ENCODE measurements at regions not wholly inside any gene's neighbourhood (a gene's known extent, or its start where the extent isn't known, plus 50 kb on each side); places are given as distances from the start of the nearest gene placed in this dataset.

GRCh38 chr13:62687732-62688131, 1272.1 kb upstream of the PCDH20 start:
- Histone ChIP-seq H4K5ac (ENCODE audit: low read depth, low read length) (no peak overlapping the region), H3K9me3 (ENCODE audit: control insufficient read depth, insufficient read depth, low read length) (no peaks in the 10 kb centered on the region), H3K4me2 (ENCODE audit: low read depth, low read length) (no peak overlapping the region), H3K79me1 (ENCODE audit: low read depth in 1 of 2, low read length in 2 of 2) (no peaks in the 10 kb centered on the region), H3K27me3 (ENCODE audit: control insufficient read depth, insufficient read depth, low read length) (no peaks in the 10 kb centered on the region), H2AK5ac (ENCODE audit: low read depth, low read length) (no peak overlapping the region), H4K91ac (ENCODE audit: insufficient read depth, low read depth, low read length) (no peak overlapping the region), H3K9me1 (ENCODE audit: insufficient read depth, low read length) (no peaks in the 10 kb centered on the region), H2BK120ac (ENCODE audit: low read depth, low read length) (no peak overlapping the region), H2BK20ac (ENCODE audit: low read depth, low read length) (no peak overlapping the region), H2BK5ac (ENCODE audit: low read depth, low read length, poor library complexity, severe bottlenecking) (no peak overlapping the region), H2AFZ (replicated peaks; ENCODE audit: low read length, poor library complexity) (no peak overlapping the region), H3K56ac (ENCODE audit: extremely low read depth, insufficient read depth, low read length) (no peak overlapping the region), H3K14ac (replicated peaks; ENCODE audit: low read depth, low read length) (no peak overlapping the region), H3K36me3 (ENCODE audit: control insufficient read depth, insufficient read depth, low read length) (no peaks in the 10 kb centered on the region), H3K23ac (ENCODE audit: low read depth, low read length) (no peak overlapping the region), H4K20me1 (ENCODE audit: insufficient read depth, low read length) (no peaks in the 10 kb centered on the region), H3K4me3 (ENCODE audit: insufficient read depth, low read depth, low read length) (no peak overlapping the region), H4K8ac (ENCODE audit: low read depth in 2 of 2, low read length in 2 of 2) (no peak overlapping the region), H2BK15ac (ENCODE audit: low read depth, low read length) (no peak overlapping the region), H3K18ac (ENCODE audit: low read depth, low read length) (no peak overlapping the region), H3K4ac (ENCODE audit: low read depth, low read length) (no peak overlapping the region), H2AK9ac (replicated peaks; ENCODE audit: low read depth, low read length, poor library complexity) (no peak overlapping the region), H3K9ac (ENCODE audit: low read depth, low read length) (no peak overlapping the region), H3K27ac (ENCODE audit: insufficient read depth, low read length) (no peak overlapping the region), H3K4me1 (ENCODE audit: control insufficient read depth, insufficient read depth, low read length) (no peaks in the 10 kb centered on the region)
- ChIA-PET POLR2A (ENCODE audit: unreplicated experiment) (no interaction called here), CTCF (no interaction called here)
- DNase-seq (no peak), ATAC-seq (ENCODE audit: low read depth) (no peak)
- dilution Hi-C loops (cut with HindIII; ENCODE audit: low sequenced_read_pairs, unreplicated experiment): no loop called here
- no TSS peak for BruUV-seq (replicated peaks)
- no peak for TF ChIP-seq RFX5 (IDR thresholded peaks at IDR 0.05; ENCODE audit: low read depth, low read length)
- TF ChIP-seq BHLHE40 (IDR thresholded peaks at IDR 0.05; ENCODE audit: low read depth, low read length): no peak
- TF ChIP-seq MAZ (IDR thresholded peaks at IDR 0.05; ENCODE audit: borderline replicate concordance, low read depth, low read length): no peak
- no peak for TF ChIP-seq RCOR1 (IDR thresholded peaks at IDR 0.05; ENCODE audit: insufficient replicate concordance, low read length)
- TF ChIP-seq POLR2A (IDR thresholded peaks at IDR 0.05; ENCODE audit: low read depth, low read length): no peak
- TF ChIP-seq NFE2L2 (IDR thresholded peaks at IDR 0.05; ENCODE audit: low read depth, low read length): no peak
- TF ChIP-seq RAD21 (IDR thresholded peaks at IDR 0.05; ENCODE audit: low read length): no peak
- no peak for TF ChIP-seq ELK1 (IDR thresholded peaks at IDR 0.05; ENCODE audit: borderline replicate concordance, low read depth, low read length)
- no peak for TF ChIP-seq MAFK (IDR thresholded peaks at IDR 0.05; ENCODE audit: low read depth, low read length)
- TF ChIP-seq USF2 (IDR thresholded peaks at IDR 0.05; ENCODE audit: low read depth, low read length): no peak
- no peak for TF ChIP-seq MXI1 (IDR thresholded peaks at IDR 0.05; ENCODE audit: borderline replicate concordance, low read depth, low read length)
- no peak for TF ChIP-seq CEBPB (IDR thresholded peaks at IDR 0.05; ENCODE audit: low read depth, low read length)
- no peak for TF ChIP-seq CTCF (conservative IDR thresholded peaks at IDR 0.05; ENCODE audit: low read depth, low read length)
- TF ChIP-seq CHD1 (IDR thresholded peaks at IDR 0.05; ENCODE audit: low read depth, low read length): no peak
- TF ChIP-seq FOS (IDR thresholded peaks at IDR 0.05; ENCODE audit: low read depth, low read length): no peak
- intact Hi-C loops (cut with micrococcal nuclease): no loop called here
- WGBS, 2 experiments (ENCODE audit: extremely low coverage in 2 of 2, insufficient read length in 1 of 2): no CpG with 5 or more reads among the region's 2 CpGs
- in situ Hi-C loops (cut with MboI; ENCODE audit: low sequenced_read_pairs): no loop called here
